ENCODE measurements at regions not wholly inside any gene's neighbourhood (a gene's known extent, or its start where the extent isn't known, plus 50 kb on each side); places are given as distances from the start of the nearest gene placed in this dataset.

- TF ChIP-seq CTCF (conservative IDR thresholded peaks at IDR 0.05) (no peak), EZH2 (IDR thresholded peaks at IDR 0.05; ENCODE audit: low read depth) (no peak)
These were observed 581.5 kb downstream of the RWDD3 start for GRCh38 chr1:95815511-95815910.

Data from PC-9 (cell line).